ENCODE measurements at regions not wholly inside any gene's neighbourhood (a gene's known extent, or its start where the extent isn't known, plus 50 kb on each side); places are given as distances from the start of the nearest gene placed in this dataset.

GRCh38 chr6:159438106-159438505 lies 254.9 kb downstream of the SOD2 start:
- no peak for TF ChIP-seq POLR2AphosphoS5 (IDR thresholded peaks at IDR 0.05; ENCODE audit: low read depth, low read length)
- TF ChIP-seq POLR2A (IDR thresholded peaks at IDR 0.05; ENCODE audit: low read depth, low read length) = no peak
